OCI-LY1 (cell line): ENCODE measurements at regions not wholly inside any gene's neighbourhood (a gene's known extent, or its start where the extent isn't known, plus 50 kb on each side); places are given as distances from the start of the nearest gene placed in this dataset.

Source experiments
- EZH2 ChIP-seq: fragments of 200-600 bp; sonication (generic), shearing (Covaris generic); IDR thresholded peaks from 2 replicates; pipeline ENCODE4 v1.8.0; 2017; ENCODE audit warnings: borderline replicate concordance, mixed run types, mild to moderate bottlenecking, antibody characterized with exemption, low read length, moderate library complexity, mixed read lengths
- TF ChIP-seq, protein P1 (sequence below): fragments of 200-600 bp; sonication (generic), shearing (Covaris generic); IDR thresholded peaks from 2 replicates; pipeline ENCODE4 v1.5.1; 2017; ENCODE audit warnings: mild to moderate bottlenecking, antibody characterized with exemption, low read length, moderate library complexity, mixed read lengths

DNA sequence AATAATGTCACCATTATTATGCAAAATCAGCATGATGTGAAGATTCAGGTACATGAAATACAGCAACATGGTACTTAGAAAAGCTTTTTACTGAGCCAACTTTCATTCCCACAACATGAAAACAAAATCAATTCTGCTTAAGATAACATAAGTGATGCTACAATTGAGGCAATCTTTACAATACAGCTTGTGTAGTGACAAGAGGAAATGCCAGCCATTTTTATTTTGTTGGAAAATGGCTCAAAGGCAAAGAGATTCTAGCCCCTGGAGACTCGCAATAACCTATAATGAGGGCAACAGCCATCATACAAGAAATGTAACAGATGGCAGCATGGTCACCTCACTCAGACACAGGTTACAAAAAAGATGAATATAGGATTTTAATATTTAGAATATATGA lies 560.4 kb downstream of the SPOCK3 start:
- TF ChIP-seq, protein P1, sequence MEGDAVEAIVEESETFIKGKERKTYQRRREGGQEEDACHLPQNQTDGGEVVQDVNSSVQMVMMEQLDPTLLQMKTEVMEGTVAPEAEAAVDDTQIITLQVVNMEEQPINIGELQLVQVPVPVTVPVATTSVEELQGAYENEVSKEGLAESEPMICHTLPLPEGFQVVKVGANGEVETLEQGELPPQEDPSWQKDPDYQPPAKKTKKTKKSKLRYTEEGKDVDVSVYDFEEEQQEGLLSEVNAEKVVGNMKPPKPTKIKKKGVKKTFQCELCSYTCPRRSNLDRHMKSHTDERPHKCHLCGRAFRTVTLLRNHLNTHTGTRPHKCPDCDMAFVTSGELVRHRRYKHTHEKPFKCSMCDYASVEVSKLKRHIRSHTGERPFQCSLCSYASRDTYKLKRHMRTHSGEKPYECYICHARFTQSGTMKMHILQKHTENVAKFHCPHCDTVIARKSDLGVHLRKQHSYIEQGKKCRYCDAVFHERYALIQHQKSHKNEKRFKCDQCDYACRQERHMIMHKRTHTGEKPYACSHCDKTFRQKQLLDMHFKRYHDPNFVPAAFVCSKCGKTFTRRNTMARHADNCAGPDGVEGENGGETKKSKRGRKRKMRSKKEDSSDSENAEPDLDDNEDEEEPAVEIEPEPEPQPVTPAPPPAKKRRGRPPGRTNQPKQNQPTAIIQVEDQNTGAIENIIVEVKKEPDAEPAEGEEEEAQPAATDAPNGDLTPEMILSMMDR: no peak
- TF ChIP-seq EZH2: no peak
